GM12878 (cell line): ENCODE measurements at regions not wholly inside any gene's neighbourhood (a gene's known extent, or its start where the extent isn't known, plus 50 kb on each side); places are given as distances from the start of the nearest gene placed in this dataset.

Experiments
- ATAC-seq: fragments of 200-7000 bp; cut with Tn5 transposase; 3 replicates; pipeline ENCODE4 v1.9.1; 2020; ENCODE audit warnings: mild to moderate bottlenecking, moderate library complexity
- BruUV-seq: library from RNA; stranded (reverse); fragments of 400-500 nt; replicated peaks from 2 replicates; lab custom pipeline; 2021; lab: Mats Ljungman, UMichigan
- CTCF ChIA-PET: fragments of 300-600 bp; sonication (Branson Sonifier 250); formaldehyde crosslinking; extraction: SDS; loops from one replicate; lab custom pipeline; 2021; ENCODE audit warnings: inconsistent platforms; lab: Yijun Ruan, JAX
- POLR2A ChIA-PET: fragments of 350-600 bp; formaldehyde crosslinking; extraction: SDS; loops from one replicate; lab custom pipeline; 2021; ENCODE audit warnings: inconsistent platforms; lab: Charles Lee
- RAD21 ChIA-PET: fragments of 300-600 bp; sonication (Branson Sonifier 250); formaldehyde crosslinking; loops from one replicate; lab custom pipeline; 2023; ENCODE audit warnings: antibody characterized with exemption; ENCODE audit not compliant: unreplicated experiment; lab: Charles Lee
- SMC1A ChIA-PET: fragments of 300-600 bp; sonication (Branson Sonifier 250); formaldehyde crosslinking; loops from one replicate; lab custom pipeline; 2023; ENCODE audit not compliant: unreplicated experiment, uncharacterized antibody; lab: Charles Lee
- DNase-seq: peaks from one replicate; pipeline ENCODE4 v3.0.0-alpha.2; 2011; ENCODE audit warnings: low read depth, low spot score
- FAIRE-seq: peaks from 3 replicates; lab custom pipeline; 2011; peaks lifted over from hg19 to GRCh38; lab: Jason Lieb, UNC
- H2AFZ ChIP-seq: 2 replicates; pipeline ENCODE4 v1.6.0; 2011; ENCODE audit warnings: low read depth, low read length, control low read depth; ENCODE audit not compliant: control insufficient read depth
- H3K27ac ChIP-seq: 2 replicates; pipeline ENCODE4 v1.5.1; 2011; ENCODE audit warnings: control low read depth; ENCODE audit not compliant: control insufficient read depth, insufficient read depth
- H3K27me3 ChIP-seq, 2 experiments: replicated peaks in 1 of 2; 2 replicates each; pipeline versions ENCODE4 v1.6.0 to v1.6.1; 2011; ENCODE audit warnings: low read length in 1 of 2; ENCODE audit not compliant: control insufficient read depth in 2 of 2, insufficient read depth in 2 of 2
- H3K36me3 ChIP-seq, 2 experiments: 2 replicates each; pipeline ENCODE4 v1.5.1; 2011; ENCODE audit warnings: low read length in 1 of 2; ENCODE audit not compliant: control insufficient read depth in 2 of 2, insufficient read depth in 2 of 2
- H3K4me1 ChIP-seq: 2 replicates; pipeline ENCODE4 v1.6.1; 2011; ENCODE audit warnings: mild to moderate bottlenecking, low read length, moderate library complexity, mixed read lengths; ENCODE audit not compliant: control insufficient read depth, insufficient read depth
- H3K4me2 ChIP-seq: 2 replicates; pipeline ENCODE4 v1.6.0; 2011; ENCODE audit warnings: control low read depth; ENCODE audit not compliant: control insufficient read depth, insufficient read depth
- H3K4me3 ChIP-seq: fragments of 200-600 bp; sonication (generic); 2 replicates; pipeline ENCODE4 v1.5.1; 2016
- H3K79me2 ChIP-seq: 2 replicates; pipeline ENCODE4 v1.6.0; 2011; ENCODE audit warnings: low read length; ENCODE audit not compliant: control insufficient read depth, insufficient read depth
- H3K9ac ChIP-seq: 2 replicates; pipeline ENCODE4 v1.8.0; 2011; ENCODE audit warnings: low read length, control low read depth, mixed read lengths; ENCODE audit not compliant: control insufficient read depth, insufficient read depth
- H3K9me3 ChIP-seq: replicated peaks from 3 replicates; pipeline ENCODE4 v1.5.1; 2011; ENCODE audit warnings: mild to moderate bottlenecking, low read length; ENCODE audit not compliant: control insufficient read depth, insufficient read depth
- H4K20me1 ChIP-seq: 2 replicates; pipeline ENCODE4 v1.6.0; 2011; ENCODE audit not compliant: control insufficient read depth, insufficient read depth
- ATF7 ChIP-seq: fragments of 450-650 bp; IDR thresholded peaks from 2 replicates; pipeline ENCODE4 v1.6.1; 2016; ENCODE audit warnings: low read depth, mild to moderate bottlenecking
- BHLHE40 ChIP-seq, 2 experiments: fragments of 450-650 bp in 1 of 2; IDR thresholded peaks; 2 replicates each; pipeline ENCODE4 v1.6.1; 2011 to 2017; ENCODE audit warnings: low read depth in 2 of 2, borderline replicate concordance in 1 of 2, improper control_type of control experiment in 1 of 2, low read length in 1 of 2, mild to moderate bottlenecking in 1 of 2
- EP300 ChIP-seq, 2 experiments: fragments of 150-350 bp in 1 of 2; IDR thresholded peaks; 2 replicates each; pipeline ENCODE4 v1.6.1; 2011 to 2012; ENCODE audit warnings: low read depth in 2 of 2, low read length in 2 of 2, borderline replicate concordance in 1 of 2, improper control_type of control experiment in 1 of 2, inconsistent platforms in 1 of 2; ENCODE audit not compliant: control insufficient read depth in 1 of 2
- SPI1 ChIP-seq: IDR thresholded peaks from 2 replicates; pipeline ENCODE4 v1.6.1; 2011; ENCODE audit warnings: low read depth, mild to moderate bottlenecking, low read length, moderate library complexity, borderline replicate concordance; ENCODE audit not compliant: insufficient read depth
- TCF12 ChIP-seq: IDR thresholded peaks from 2 replicates; pipeline ENCODE4 v1.6.1; 2011; ENCODE audit warnings: low read depth, mild to moderate bottlenecking, low read length
- ZBED1 ChIP-seq: IDR thresholded peaks from 2 replicates; pipeline ENCODE4 v1.6.1; 2016; ENCODE audit warnings: borderline replicate concordance
- ZNF217 ChIP-seq: fragments of 450-650 bp; IDR thresholded peaks from 2 replicates; pipeline ENCODE4 v1.6.1; 2017; ENCODE audit warnings: antibody characterized with exemption, mild to moderate bottlenecking
- WGBS: methylation state at CpG from one replicate; pipeline ENCODE4 v1.1.6; 2016; ENCODE audit warnings: low lambda C conversion rate; ENCODE audit not compliant: insufficient replicate concordance, insufficient coverage; ENCODE audit errors: missing lambda C conversion rate; 5-methylcytosine and 5-hydroxymethylcytosine counted together
- in situ Hi-C: fragments of 300-500 bp; cut with MboI; formaldehyde crosslinking; loops from 9 replicates; pipeline ENCODE4 v1.14.3; 2018; ENCODE audit warnings: mixed read lengths
- intact Hi-C: fragments of 100-400 bp; cut with micrococcal nuclease; formaldehyde crosslinking; loops from one replicate; pipeline ENCODE4 v1.14.2; 2022; ENCODE audit not compliant: unreplicated experiment
- TF ChIP-seq, protein P1 (sequence below): fragments of 450-650 bp; IDR thresholded peaks from 2 replicates; pipeline ENCODE4 v1.6.1; 2017; ENCODE audit warnings: mild to moderate bottlenecking, low read depth, inconsistent platforms; ENCODE audit not compliant: poor library complexity, severe bottlenecking
- TF ChIP-seq, protein P2 (sequence below): fragments of 450-650 bp; IDR thresholded peaks from 2 replicates; pipeline ENCODE4 v1.6.1; 2016; ENCODE audit warnings: mild to moderate bottlenecking

DNA sequence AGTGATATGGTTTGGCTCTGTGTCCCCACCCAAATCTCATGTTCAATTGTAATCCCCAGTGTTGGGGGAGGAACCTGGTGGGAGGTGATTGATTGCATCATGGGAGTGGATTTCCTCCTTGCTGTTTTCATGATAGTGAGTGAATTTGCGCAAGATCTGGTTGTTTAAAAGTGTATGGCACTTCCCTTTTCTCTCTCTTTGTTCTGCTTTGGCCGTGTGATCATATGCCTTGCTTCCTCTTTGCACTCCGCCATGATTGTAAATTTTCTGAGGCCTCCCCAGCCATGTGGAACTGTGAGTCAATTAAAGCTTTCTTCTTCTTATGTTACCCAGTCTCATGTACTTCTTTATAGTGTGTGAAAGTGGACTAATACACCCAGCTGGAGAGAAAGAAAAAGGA, 113.0 kb upstream of the AADAT start:
- RAD21 ChIA-PET: no interaction called here
- in situ Hi-C loops: no loop called here
- no peak for DNase-seq
- FAIRE-seq: no peak
- H3K9ac ChIP-seq: no peak overlapping the region
- no TSS peak for BruUV-seq
- no peaks in the 10 kb centered on the region for H3K79me2 ChIP-seq
- ATAC-seq: peak; percentile 60
- SMC1A ChIA-PET: interaction anchor here (0.6 kb wide), 1 partner anchor 813 kb away, joined by 3 read pairs; no protein-coding TSS in a partner anchor
- H2AFZ ChIP-seq: no peak overlapping the region
- H4K20me1 ChIP-seq: no peaks in the 10 kb centered on the region
- CTCF ChIA-PET: interaction anchor here (0.9 to 1.2 kb wide), 3 partner anchors 24 to 57 kb away, joined by 3 to 7 read pairs (median 3); no protein-coding TSS in a partner anchor
- no peaks in the 10 kb centered on the region for H3K4me1 ChIP-seq
- no peak overlapping the region for H3K4me2 ChIP-seq
- 12% methylated on average over 3 of the region's 3 CpGs for WGBS
- H3K27me3 ChIP-seq: no peaks in the 10 kb centered on the region
- H3K36me3 ChIP-seq: no peaks in the 10 kb centered on the region
- intact Hi-C loops: no loop called here
- TF ChIP-seq BHLHE40 (IDR thresholded peaks at IDR 0.05; ENCODE audit: borderline replicate concordance in 1 of 2, low read depth in 2 of 2, low read length in 1 of 2): no peak
- TF ChIP-seq ZBED1: no peak
- TF ChIP-seq ZNF217: no peak
- TF ChIP-seq, protein P1, sequence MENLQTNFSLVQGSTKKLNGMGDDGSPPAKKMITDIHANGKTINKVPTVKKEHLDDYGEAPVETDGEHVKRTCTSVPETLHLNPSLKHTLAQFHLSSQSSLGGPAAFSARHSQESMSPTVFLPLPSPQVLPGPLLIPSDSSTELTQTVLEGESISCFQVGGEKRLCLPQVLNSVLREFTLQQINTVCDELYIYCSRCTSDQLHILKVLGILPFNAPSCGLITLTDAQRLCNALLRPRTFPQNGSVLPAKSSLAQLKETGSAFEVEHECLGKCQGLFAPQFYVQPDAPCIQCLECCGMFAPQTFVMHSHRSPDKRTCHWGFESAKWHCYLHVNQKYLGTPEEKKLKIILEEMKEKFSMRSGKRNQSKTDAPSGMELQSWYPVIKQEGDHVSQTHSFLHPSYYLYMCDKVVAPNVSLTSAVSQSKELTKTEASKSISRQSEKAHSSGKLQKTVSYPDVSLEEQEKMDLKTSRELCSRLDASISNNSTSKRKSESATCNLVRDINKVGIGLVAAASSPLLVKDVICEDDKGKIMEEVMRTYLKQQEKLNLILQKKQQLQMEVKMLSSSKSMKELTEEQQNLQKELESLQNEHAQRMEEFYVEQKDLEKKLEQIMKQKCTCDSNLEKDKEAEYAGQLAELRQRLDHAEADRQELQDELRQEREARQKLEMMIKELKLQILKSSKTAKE: no peak
- 0 out of 2 replicates have a peak, but pooled peaks have one; percentile 28 for TF ChIP-seq ATF7
- TF ChIP-seq EP300 (IDR thresholded peaks at IDR 0.05; ENCODE audit: borderline replicate concordance in 1 of 2, control insufficient read depth in 1 of 2, low read depth in 2 of 2, low read length in 2 of 2): no peak
- TF ChIP-seq, protein P2, sequence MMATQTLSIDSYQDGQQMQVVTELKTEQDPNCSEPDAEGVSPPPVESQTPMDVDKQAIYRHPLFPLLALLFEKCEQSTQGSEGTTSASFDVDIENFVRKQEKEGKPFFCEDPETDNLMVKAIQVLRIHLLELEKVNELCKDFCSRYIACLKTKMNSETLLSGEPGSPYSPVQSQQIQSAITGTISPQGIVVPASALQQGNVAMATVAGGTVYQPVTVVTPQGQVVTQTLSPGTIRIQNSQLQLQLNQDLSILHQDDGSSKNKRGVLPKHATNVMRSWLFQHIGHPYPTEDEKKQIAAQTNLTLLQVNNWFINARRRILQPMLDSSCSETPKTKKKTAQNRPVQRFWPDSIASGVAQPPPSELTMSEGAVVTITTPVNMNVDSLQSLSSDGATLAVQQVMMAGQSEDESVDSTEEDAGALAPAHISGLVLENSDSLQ: 0 out of 2 replicates have a peak, but pooled peaks have one; percentile 30
- TF ChIP-seq TCF12: no peak
- TF ChIP-seq SPI1: peak; percentile 81
- TF ChIP-seq, all 136 proteins: peak for 3
- Histone ChIP-seq H3K4me3 (no peak overlapping the region), H3K27ac (no peak overlapping the region), H3K9me3 (no peaks in the 10 kb centered on the region; the same call in 1 of the 3 replicates)
- POLR2A ChIA-PET: no interaction called here
